Breast epithelium (tissue), 4 donors: ENCODE measurements at regions not wholly inside any gene's neighbourhood (a gene's known extent, or its start where the extent isn't known, plus 50 kb on each side); places are given as distances from the start of the nearest gene placed in this dataset.

Experiments
- DNase-seq, 2 donors: peaks; one replicate each; pipeline ENCODE4 v3.0.0-alpha.2; 2019; ENCODE audit warnings: low spot score in 2 of 2
- H3K27ac ChIP-seq, 2 donors: fragments of 200-600 bp; sonication (generic) in 1 of 2; one replicate each; pipeline ENCODE4 v1.5.1; 2016 to 2019; ENCODE audit warnings: mild to moderate bottlenecking in 1 of 2
- H3K27me3 ChIP-seq, 2 donors: fragments of 200-600 bp; sonication (generic) in 1 of 2; one replicate each; pipeline versions ENCODE4 v1.5.1 to v1.6.0; 2017 to 2019; ENCODE audit warnings: control low read depth in 1 of 2, mild to moderate bottlenecking in 1 of 2
- H3K36me3 ChIP-seq: fragments of 200-600 bp; one replicate; pipeline ENCODE4 v1.5.1; 2019
- H3K4me1 ChIP-seq, 2 donors: fragments of 200-600 bp; sonication (generic); one replicate each; pipeline ENCODE4 v1.5.1; 2016 to 2019; ENCODE audit warnings: control low read depth in 1 of 2
- H3K4me3 ChIP-seq, 3 donors: fragments of 200-600 bp; sonication (generic); 1 replicate in 2 of 3; 2 replicates in 1 of 3; pipeline ENCODE4 v1.5.1; 2016 to 2019; ENCODE audit warnings: mild to moderate bottlenecking in 3 of 3, moderate library complexity in 2 of 3
- H3K9me3 ChIP-seq, 2 donors: fragments of 200-600 bp; sonication (generic) in 1 of 2; one replicate each; pipeline ENCODE4 v1.5.1; 2016 to 2019; ENCODE audit warnings: control low read depth in 1 of 2
- CTCF ChIP-seq, 3 donors: fragments of 450-650 bp; IDR thresholded peaks; one replicate each; pipeline ENCODE4 v1.5.1; 2016 to 2017; ENCODE audit warnings: antibody characterized with exemption in 3 of 3, mild to moderate bottlenecking in 3 of 3, moderate library complexity in 3 of 3
- POLR2A ChIP-seq: fragments of 450-650 bp; IDR thresholded peaks from one replicate; pipeline ENCODE4 v1.6.1; 2016; ENCODE audit warnings: antibody characterized with exemption, mild to moderate bottlenecking, moderate library complexity
- POLR2AphosphoS5 ChIP-seq, 3 donors: sonication (generic); formaldehyde crosslinking; IDR thresholded peaks; one replicate each; pipeline ENCODE4 v1.6.1; 2017; ENCODE audit warnings: antibody characterized with exemption in 3 of 3
- intact Hi-C: fragments of 100-400 bp; cut with DNase I; formaldehyde crosslinking; loops from one replicate; pipeline ENCODE4 v1.15.1; 2023; ENCODE audit warnings: low total_unique reads

GRCh38 chr20:6877633-6878032, 110.1 kb downstream of the BMP2 start:
- DNase-seq: no peak
- H3K9me3 ChIP-seq: no peaks in the 10 kb centered on the region
- H3K27ac ChIP-seq: no peak overlapping the region
- no peaks in the 10 kb centered on the region for H3K36me3 ChIP-seq
- no peaks in the 10 kb centered on the region for H3K4me1 ChIP-seq
- no peaks in the 10 kb centered on the region for H3K27me3 ChIP-seq
- intact Hi-C loops: no loop called here
- TF ChIP-seq CTCF (IDR thresholded peaks at IDR 0.05) (no peak), POLR2AphosphoS5 (IDR thresholded peaks at IDR 0.05) (no peak), POLR2A (no peak)
- H3K4me3 ChIP-seq: no peak overlapping the region

DNA sequence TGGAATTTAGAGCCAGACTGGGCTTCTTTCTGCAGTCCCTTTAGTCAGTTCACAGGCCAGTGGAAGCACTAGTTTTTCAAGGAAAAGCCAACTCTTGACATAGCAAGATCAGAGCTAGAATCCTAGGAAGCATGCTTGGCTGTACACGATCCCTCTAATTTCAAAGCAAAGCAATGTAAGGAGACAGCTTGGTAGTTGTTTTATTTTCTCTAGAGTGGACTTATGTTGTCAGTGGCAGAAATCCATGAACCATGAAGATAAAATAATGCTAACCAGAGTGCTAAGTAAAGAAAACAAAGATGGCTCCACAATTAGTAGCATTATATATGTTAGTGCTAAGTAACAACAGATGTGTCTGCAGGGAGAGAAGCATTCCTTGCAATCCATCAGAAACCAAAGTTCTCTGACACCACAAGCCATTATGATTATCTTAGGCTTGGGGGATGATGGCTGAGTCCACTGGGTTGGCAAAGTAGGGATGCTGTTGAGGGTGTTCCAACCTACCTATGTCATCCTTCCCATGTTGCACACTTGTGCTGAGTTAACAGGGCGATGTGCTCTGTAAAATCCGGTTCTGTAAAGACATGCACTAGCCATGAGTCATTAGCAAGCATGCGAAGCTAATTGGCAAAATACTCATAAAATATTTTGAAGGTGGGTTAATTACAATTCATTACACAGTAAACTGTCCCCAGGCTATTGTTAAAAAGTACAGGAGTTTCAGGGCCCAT, 115.2 kb downstream of the BMP2 start:
- no peaks in the 10 kb centered on the region for H3K36me3 ChIP-seq
- TF ChIP-seq POLR2A (no peak), POLR2AphosphoS5 (IDR thresholded peaks at IDR 0.05) (no peak), CTCF (IDR thresholded peaks at IDR 0.05) (no peak)
- H3K27ac ChIP-seq: no peak overlapping the region
- intact Hi-C loops: no loop called here
- no peaks in the 10 kb centered on the region for H3K4me1 ChIP-seq
- no peak for DNase-seq
- no peak overlapping the region for H3K4me3 ChIP-seq
- H3K27me3 ChIP-seq: no peaks in the 10 kb centered on the region
- no peaks in the 10 kb centered on the region for H3K9me3 ChIP-seq

DNA sequence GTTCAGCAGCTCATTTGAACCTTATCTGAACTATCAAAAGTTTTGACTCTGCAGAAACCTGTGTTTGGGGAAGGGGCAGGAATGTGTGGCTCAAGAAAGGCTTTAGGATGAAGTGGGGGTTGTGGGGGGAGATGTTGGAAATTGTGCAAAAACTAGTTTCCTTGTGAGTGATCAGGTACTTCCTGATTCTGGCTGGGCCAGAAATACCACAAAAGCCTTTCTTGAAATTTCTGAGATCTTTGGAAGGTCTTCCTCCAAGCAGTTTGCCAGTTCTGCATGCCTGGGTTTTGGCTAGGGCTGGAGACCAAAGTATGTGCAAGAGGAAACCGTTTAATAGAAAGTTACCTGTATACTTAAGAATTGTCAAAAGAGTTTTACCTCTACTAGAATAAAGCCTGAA, 116.6 kb downstream of the BMP2 start:
- no peaks in the 10 kb centered on the region for H3K36me3 ChIP-seq
- no peaks in the 10 kb centered on the region for H3K9me3 ChIP-seq
- H3K4me3 ChIP-seq: no peak overlapping the region
- H3K27ac ChIP-seq: no peak overlapping the region
- TF ChIP-seq CTCF (IDR thresholded peaks at IDR 0.05) (no peak), POLR2A (no peak), POLR2AphosphoS5 (IDR thresholded peaks at IDR 0.05) (no peak)
- no peak for DNase-seq
- no peaks in the 10 kb centered on the region for H3K27me3 ChIP-seq
- intact Hi-C loops: no loop called here
- H3K4me1 ChIP-seq: no peaks in the 10 kb centered on the region

- no peaks in the 10 kb centered on the region for H3K27me3 ChIP-seq
- no peak for TF ChIP-seq POLR2AphosphoS5 (IDR thresholded peaks at IDR 0.05)
- no peak for TF ChIP-seq POLR2A
- no peak for TF ChIP-seq CTCF (IDR thresholded peaks at IDR 0.05)
- no peak for DNase-seq
- no peak overlapping the region for H3K27ac ChIP-seq
- no peaks in the 10 kb centered on the region for H3K4me1 ChIP-seq
- no peaks in the 10 kb centered on the region for H3K9me3 ChIP-seq
- intact Hi-C loops: no loop called here
- H3K4me3 ChIP-seq: no peak overlapping the region
- H3K36me3 ChIP-seq: no peaks in the 10 kb centered on the region
These were observed 118.7 kb downstream of the BMP2 start for GRCh38 chr20:6886065-6886729.

- intact Hi-C loops: no loop called here
- no peak for DNase-seq
- TF ChIP-seq CTCF (IDR thresholded peaks at IDR 0.05): no peak
- no peak for TF ChIP-seq POLR2AphosphoS5 (IDR thresholded peaks at IDR 0.05)
- TF ChIP-seq POLR2A: no peak
These were observed 120.5 kb downstream of the BMP2 start for GRCh38 chr20:6887966-6888365.

More at GRCh38 chr20:6887966-6888365, 120.5 kb downstream of the BMP2 start:
- H3K27me3 ChIP-seq: no peaks in the 10 kb centered on the region
- H3K36me3 ChIP-seq: no peaks in the 10 kb centered on the region
- no peak overlapping the region for H3K27ac ChIP-seq
- H3K9me3 ChIP-seq: no peaks in the 10 kb centered on the region
- H3K4me1 ChIP-seq: no peaks in the 10 kb centered on the region
- H3K4me3 ChIP-seq: no peak overlapping the region
